Activated CD8-positive, alpha-beta memory T cell treated with anti-CD3 and anti-CD28 coated beads, Interleukin-2, amount 50 U/mL, for 48 hours (primary cell): ENCODE measurements at regions not wholly inside any gene's neighbourhood (a gene's known extent, or its start where the extent isn't known, plus 50 kb on each side); places are given as distances from the start of the nearest gene placed in this dataset.

Source experiments
- DNase-seq: peaks from one replicate; pipeline ENCODE4 v3.0.0-alpha.2; 2020

- no peak for DNase-seq
Observed at GRCh38 chr13:103373916-103374315, 307.7 kb upstream of the SLC10A2 start.

- DNase-seq, result no peak
Observed at GRCh38 chr13:103371271-103371670, 305.1 kb upstream of the SLC10A2 start.

- no peak for DNase-seq
Observed at GRCh38 chr13:103370790-103371189, 304.6 kb upstream of the SLC10A2 start.

- no peak for DNase-seq
Observed at GRCh38 chr13:103358255-103358932, 292.2 kb upstream of the SLC10A2 start.

- no peak for DNase-seq
Observed at GRCh38 chr13:103356226-103356864, 290.1 kb upstream of the SLC10A2 start.

GRCh38 chr13:103354171-103354570 lies 288.0 kb upstream of the SLC10A2 start:
- no peak for DNase-seq

- DNase-seq, result no peak
Observed at GRCh38 chr13:103351035-103351828, 285.0 kb upstream of the SLC10A2 start.

- no peak for DNase-seq
Observed at GRCh38 chr13:103350147-103350546, 283.9 kb upstream of the SLC10A2 start.

GRCh38 chr13:103349211-103349980 lies 283.2 kb upstream of the SLC10A2 start:
- DNase-seq, result no peak

GRCh38 chr13:103335241-103335640 lies 269.0 kb upstream of the SLC10A2 start:
- DNase-seq, result no peak

- DNase-seq, result no peak
Observed at GRCh38 chr13:103331924-103332323, 265.7 kb upstream of the SLC10A2 start.

- no peak for DNase-seq
Observed at GRCh38 chr13:103328899-103329298, 262.7 kb upstream of the SLC10A2 start.

GRCh38 chr13:103326326-103326725 lies 260.1 kb upstream of the SLC10A2 start:
- DNase-seq, result no peak

GRCh38 chr13:103325672-103326071 lies 259.5 kb upstream of the SLC10A2 start:
- no peak for DNase-seq

GRCh38 chr13:103324641-103325040 lies 258.4 kb upstream of the SLC10A2 start:
- DNase-seq, result no peak

GRCh38 chr13:103315711-103316110 lies 249.5 kb upstream of the SLC10A2 start:
- DNase-seq, result no peak

GRCh38 chr13:103312467-103312866 lies 246.2 kb upstream of the SLC10A2 start:
- no peak for DNase-seq

- DNase-seq, result no peak
Observed at GRCh38 chr13:103308667-103309066, 242.4 kb upstream of the SLC10A2 start.

- no peak for DNase-seq
Observed at GRCh38 chr13:103306163-103306562, 239.9 kb upstream of the SLC10A2 start.

- no peak for DNase-seq
Observed at GRCh38 chr13:103303078-103303651, 236.9 kb upstream of the SLC10A2 start.

- DNase-seq, result no peak
Observed at GRCh38 chr13:103302676-103303075, 236.5 kb upstream of the SLC10A2 start.

- no peak for DNase-seq
Observed at GRCh38 chr13:103299079-103299478, 232.9 kb upstream of the SLC10A2 start.

- no peak for DNase-seq
Observed at GRCh38 chr13:103297083-103297482, 230.9 kb upstream of the SLC10A2 start.
